ENCODE measurements at regions not wholly inside any gene's neighbourhood (a gene's known extent, or its start where the extent isn't known, plus 50 kb on each side); places are given as distances from the start of the nearest gene placed in this dataset.

- no peaks in the 10 kb centered on the region for H4K20me1 ChIP-seq (ENCODE audit: insufficient read depth)
- TF ChIP-seq CTCF (conservative IDR thresholded peaks at IDR 0.05; ENCODE audit: low read depth, low read length), result no peak
- no peak overlapping the region for H3K27ac ChIP-seq
Measured at GRCh38 chr4:20381005-20381404, 129.3 kb downstream of the SLIT2 start.

GRCh38 chr4:20383283-20383682 lies 131.6 kb downstream of the SLIT2 start:
- Histone ChIP-seq H3K36me3 (ENCODE audit: insufficient read depth) (no peaks in the 10 kb centered on the region), H3K4me3 (IDR thresholded peaks at IDR 0.05; ENCODE audit: insufficient read depth, low read depth, low read length) (no peak overlapping the region), H3K27ac (no peak overlapping the region), H4K20me1 (ENCODE audit: insufficient read depth) (no peaks in the 10 kb centered on the region), H3K27me3 (ENCODE audit: insufficient read depth, low read depth) (no peaks in the 10 kb centered on the region), H3K9ac (no peak overlapping the region), H3K4me2 (no peak overlapping the region), H3K4me1 (ENCODE audit: low read depth, poor library complexity, severe bottlenecking) (peaks cover 6% of the 10 kb centered on the region), H3K79me2 (ENCODE audit: insufficient read depth, low read depth) (no peaks in the 10 kb centered on the region), H2AFZ (ENCODE audit: low read depth) (no peak overlapping the region)
- TF ChIP-seq CTCF (conservative IDR thresholded peaks at IDR 0.05; ENCODE audit: low read depth, low read length), result no peak

More at GRCh38 chr4:20381005-20381404, 129.3 kb downstream of the SLIT2 start:
- H3K4me2 ChIP-seq, result no peak overlapping the region
- H3K27me3 ChIP-seq (ENCODE audit: insufficient read depth, low read depth), result no peaks in the 10 kb centered on the region
- H3K9ac ChIP-seq, result no peak overlapping the region
- H3K4me1 ChIP-seq (ENCODE audit: low read depth, poor library complexity, severe bottlenecking), result peaks cover 6% of the 10 kb centered on the region
- no peaks in the 10 kb centered on the region for H3K79me2 ChIP-seq (ENCODE audit: insufficient read depth, low read depth)
- no peaks in the 10 kb centered on the region for H3K36me3 ChIP-seq (ENCODE audit: insufficient read depth)
- no peak overlapping the region for H2AFZ ChIP-seq (ENCODE audit: low read depth)
- no peak overlapping the region for H3K4me3 ChIP-seq (IDR thresholded peaks at IDR 0.05; ENCODE audit: insufficient read depth, low read depth, low read length)

- Histone ChIP-seq H3K79me2 (ENCODE audit: insufficient read depth, low read depth) (no peaks in the 10 kb centered on the region), H3K4me3 (IDR thresholded peaks at IDR 0.05; ENCODE audit: insufficient read depth, low read depth, low read length) (no peak overlapping the region), H3K4me2 (no peak overlapping the region), H3K27ac (no peak overlapping the region), H4K20me1 (ENCODE audit: insufficient read depth) (no peaks in the 10 kb centered on the region), H3K9ac (no peak overlapping the region), H2AFZ (ENCODE audit: low read depth) (no peak overlapping the region), H3K4me1 (ENCODE audit: low read depth, poor library complexity, severe bottlenecking) (peaks cover 6% of the 10 kb centered on the region), H3K27me3 (ENCODE audit: insufficient read depth, low read depth) (no peaks in the 10 kb centered on the region), H3K36me3 (ENCODE audit: insufficient read depth) (no peaks in the 10 kb centered on the region)
- TF ChIP-seq CTCF (conservative IDR thresholded peaks at IDR 0.05; ENCODE audit: low read depth, low read length), result no peak
Measured at GRCh38 chr4:20383969-20384368, 132.3 kb downstream of the SLIT2 start.

- TF ChIP-seq CTCF (conservative IDR thresholded peaks at IDR 0.05; ENCODE audit: low read depth, low read length), result no peak
- Histone ChIP-seq H3K9ac (no peak overlapping the region), H3K4me3 (IDR thresholded peaks at IDR 0.05; ENCODE audit: insufficient read depth, low read depth, low read length) (no peak overlapping the region), H3K4me2 (no peak overlapping the region), H4K20me1 (ENCODE audit: insufficient read depth) (no peaks in the 10 kb centered on the region), H3K4me1 (ENCODE audit: low read depth, poor library complexity, severe bottlenecking) (peaks cover 10% of the 10 kb centered on the region), H3K36me3 (ENCODE audit: insufficient read depth) (no peaks in the 10 kb centered on the region), H2AFZ (ENCODE audit: low read depth) (no peak overlapping the region), H3K27ac (no peak overlapping the region), H3K27me3 (ENCODE audit: insufficient read depth, low read depth) (no peaks in the 10 kb centered on the region), H3K79me2 (ENCODE audit: insufficient read depth, low read depth) (no peaks in the 10 kb centered on the region)
Measured at GRCh38 chr4:20384456-20384855, 132.8 kb downstream of the SLIT2 start.
